HCT116 (cell line): ENCODE measurements at regions not wholly inside any gene's neighbourhood (a gene's known extent, or its start where the extent isn't known, plus 50 kb on each side); places are given as distances from the start of the nearest gene placed in this dataset.

Source experiments
- ATAC-seq: fragments of 200-7000 bp; cut with Tn5 transposase; 2 replicates; pipeline ENCODE4 v1.9.1; 2020; ENCODE audit warnings: mild to moderate bottlenecking, moderate library complexity
- BruUV-seq: library from RNA; stranded (reverse); fragments of 400-500 nt; replicated peaks from 2 replicates; lab custom pipeline; 2021; lab: Mats Ljungman, UMichigan
- CTCF ChIA-PET: fragments of 300-600 bp; sonication (Branson Sonifier 250); formaldehyde crosslinking; loops from one replicate; lab custom pipeline; 2021; ENCODE audit warnings: antibody characterized with exemption; lab: Charles Lee
- POLR2A ChIA-PET: fragments of 300-600, 350-600 bp; sonication (Branson Sonifier 250); formaldehyde crosslinking; loops from one replicate; lab custom pipeline; 2021; ENCODE audit warnings: antibody characterized with exemption; lab: Charles Lee
- RAD21 ChIA-PET, 2 experiments: fragments of 300-600 bp; sonication (Branson Sonifier 250); formaldehyde crosslinking; loops; one replicate each; lab custom pipeline; 2023; ENCODE audit warnings: low total read pairs in 2 of 2; ENCODE audit not compliant: uncharacterized antibody in 2 of 2, unreplicated experiment in 2 of 2, low non-redundant PET in 1 of 2; lab: Charles Lee
- DNase-seq: peaks from one replicate; pipeline ENCODE4 v3.0.0-alpha.2; 2010; ENCODE audit warnings: low read depth, low spot score
- H2AFZ ChIP-seq: fragments of 200-600 bp; shearing (Covaris generic), sonication (generic); 2 replicates; pipeline ENCODE4 v1.6.1; 2017; ENCODE audit warnings: low read depth, mixed run types, mixed read lengths, antibody characterized with exemption, low read length; ENCODE audit not compliant: poor library complexity, severe bottlenecking
- H3K27ac ChIP-seq: 2 replicates; pipeline ENCODE4 v1.5.1; 2012; ENCODE audit warnings: low read depth, low read length
- H3K27me3 ChIP-seq: fragments of 200-600 bp; sonication (generic); 2 replicates; pipeline ENCODE4 v1.6.1; 2016; ENCODE audit warnings: mixed run types, low read length, mixed read lengths; ENCODE audit not compliant: insufficient read depth
- H3K36me3 ChIP-seq, 2 experiments: fragments of 200-500 bp in 1 of 2; fragments of 200-600 bp in 1 of 2; sonication (Bioruptor generic) in 1 of 2; sonication (generic) in 1 of 2; 2 replicates each; pipeline versions ENCODE4 v1.5.1 to v1.6.1; 2014 to 2016; ENCODE audit warnings: low read length in 2 of 2, inconsistent platforms in 1 of 2, mixed read lengths in 1 of 2, mixed run types in 1 of 2; ENCODE audit not compliant: insufficient read depth in 2 of 2, control insufficient read depth in 1 of 2
- H3K4me1 ChIP-seq, 2 experiments: fragments of 200-600 bp in 1 of 2; sonication (generic) in 1 of 2; 2 replicates each; pipeline versions ENCODE4 v1.5.1 to v1.6.1; 2012 to 2017; ENCODE audit warnings: low read length in 2 of 2, inconsistent platforms in 1 of 2, mild to moderate bottlenecking in 1 of 2, mixed read lengths in 1 of 2, mixed run types in 1 of 2, moderate library complexity in 1 of 2; ENCODE audit not compliant: insufficient read depth in 2 of 2, control insufficient read depth in 1 of 2
- H3K4me2 ChIP-seq: fragments of 200-600 bp; sonication (generic); 2 replicates; pipeline ENCODE4 v1.6.1; 2017; ENCODE audit warnings: mixed run types, low read length, mixed read lengths
- H3K4me3 ChIP-seq, 2 experiments: fragments of 200-600 bp in 1 of 2; sonication (generic) in 1 of 2; replicated peaks in 1 of 2; 2 replicates each; pipeline ENCODE4 v1.5.1; 2011 to 2016; ENCODE audit warnings: low read length in 2 of 2, control low read depth in 1 of 2, low read depth in 1 of 2, mild to moderate bottlenecking in 1 of 2, mixed read lengths in 1 of 2, mixed run types in 1 of 2
- H3K79me2 ChIP-seq: fragments of 200-600 bp; sonication (generic); 2 replicates; pipeline ENCODE4 v1.6.1; 2017; ENCODE audit warnings: mild to moderate bottlenecking, mixed run types, low read length, moderate library complexity, mixed read lengths; ENCODE audit not compliant: insufficient read depth
- H3K9ac ChIP-seq: fragments of 200-600 bp; sonication (generic); 2 replicates; pipeline ENCODE4 v1.6.1; 2016; ENCODE audit warnings: low read length, mixed read lengths
- H3K9me2 ChIP-seq: fragments of 200-600 bp; sonication (generic), shearing (Covaris generic); 2 replicates; pipeline ENCODE4 v1.6.1; 2017; ENCODE audit warnings: mixed run types, mild to moderate bottlenecking, moderate library complexity; ENCODE audit not compliant: insufficient read depth
- H3K9me3 ChIP-seq, 2 experiments: fragments of 200-500 bp in 1 of 2; fragments of 200-600 bp in 1 of 2; sonication (Bioruptor generic) in 1 of 2; sonication (generic) in 1 of 2; 2 replicates each; pipeline ENCODE4 v1.6.1; 2014 to 2017; ENCODE audit warnings: low read length in 2 of 2, mixed read lengths in 2 of 2, inconsistent platforms in 1 of 2, low read depth in 1 of 2, mild to moderate bottlenecking in 1 of 2, mixed run types in 1 of 2, moderate library complexity in 1 of 2; ENCODE audit not compliant: control insufficient read depth in 1 of 2, insufficient read depth in 1 of 2
- H4K20me1 ChIP-seq: fragments of 200-600 bp; sonication (generic), shearing (Covaris generic); 2 replicates; pipeline ENCODE4 v1.6.1; 2017; ENCODE audit warnings: mixed run types, mild to moderate bottlenecking, moderate library complexity; ENCODE audit not compliant: insufficient read depth
- CBX3 ChIP-seq: IDR thresholded peaks from 2 replicates; pipeline ENCODE4 v1.6.1; 2012; ENCODE audit warnings: low read depth
- EGR1 ChIP-seq: IDR thresholded peaks from 2 replicates; pipeline ENCODE4 v1.6.1; 2012; ENCODE audit warnings: low read depth
- EZH2phosphoT487 ChIP-seq: fragments of 200-600 bp; IDR thresholded peaks from 2 replicates; pipeline ENCODE4 v1.6.1; 2018; ENCODE audit warnings: antibody characterized with exemption, borderline replicate concordance
- FOSL1 ChIP-seq: IDR thresholded peaks from 2 replicates; pipeline ENCODE4 v1.6.1; 2012; ENCODE audit warnings: low read depth
- POLR2AphosphoS5 ChIP-seq: IDR thresholded peaks from 2 replicates; pipeline ENCODE4 v1.6.1; 2011; ENCODE audit warnings: mild to moderate bottlenecking, low read depth, low read length, moderate library complexity
- RAD21 ChIP-seq: IDR thresholded peaks from 2 replicates; pipeline ENCODE4 v1.6.1; 2012; ENCODE audit warnings: low read depth, mild to moderate bottlenecking
- SIN3A ChIP-seq: IDR thresholded peaks from 2 replicates; pipeline ENCODE4 v1.6.1; 2012; ENCODE audit warnings: low read depth
- SP1 ChIP-seq: IDR thresholded peaks from 2 replicates; pipeline ENCODE4 v1.6.1; 2012; ENCODE audit warnings: low read depth
- SRF ChIP-seq: IDR thresholded peaks from 2 replicates; pipeline ENCODE4 v1.6.1; 2012; ENCODE audit warnings: low read depth
- TCF7L2 ChIP-seq: IDR thresholded peaks from 2 replicates; pipeline ENCODE4 v1.7.0; 2011; ENCODE audit warnings: borderline replicate concordance, inconsistent platforms; ENCODE audit not compliant: insufficient read depth, insufficient read length; ENCODE audit errors: extremely low read depth
- YY1 ChIP-seq: IDR thresholded peaks from 2 replicates; pipeline ENCODE4 v1.6.1; 2011; ENCODE audit warnings: low read length, low read depth, moderate library complexity, mild to moderate bottlenecking; ENCODE audit not compliant: insufficient replicate concordance; ENCODE audit errors: extremely low read depth
- intact Hi-C: fragments of 100-400 bp; cut with micrococcal nuclease; formaldehyde crosslinking; loops from 2 replicates; pipeline ENCODE4 v1.10.0; 2022
- TF ChIP-seq, protein P1 (sequence below): IDR thresholded peaks from 2 replicates; pipeline ENCODE4 v1.6.1; 2012
- TF ChIP-seq, protein P2 (sequence below), 3 experiments: fragments of 200-600 bp in 1 of 3; sonication (generic) in 1 of 3; IDR thresholded peaks in 2 of 3; conservative IDR thresholded peaks in 1 of 3; 2 replicates each; pipeline ENCODE4 v1.5.1; 2012 to 2017; ENCODE audit warnings: low read depth in 2 of 3, low read length in 2 of 3, antibody characterized with exemption in 1 of 3, borderline replicate concordance in 1 of 3, control low read depth in 1 of 3, mild to moderate bottlenecking in 1 of 3, mixed read lengths in 1 of 3, mixed run types in 1 of 3, moderate library complexity in 1 of 3; ENCODE audit not compliant: insufficient read depth in 1 of 3
- TF ChIP-seq, protein P3 (sequence below): IDR thresholded peaks from 2 replicates; pipeline ENCODE4 v1.6.1; 2011; ENCODE audit warnings: mild to moderate bottlenecking, low read length, moderate library complexity; ENCODE audit not compliant: insufficient replicate concordance; ENCODE audit errors: extremely low read depth
- TF ChIP-seq, protein P4 (sequence below): IDR thresholded peaks from 2 replicates; pipeline ENCODE4 v1.6.1; 2012

DNA sequence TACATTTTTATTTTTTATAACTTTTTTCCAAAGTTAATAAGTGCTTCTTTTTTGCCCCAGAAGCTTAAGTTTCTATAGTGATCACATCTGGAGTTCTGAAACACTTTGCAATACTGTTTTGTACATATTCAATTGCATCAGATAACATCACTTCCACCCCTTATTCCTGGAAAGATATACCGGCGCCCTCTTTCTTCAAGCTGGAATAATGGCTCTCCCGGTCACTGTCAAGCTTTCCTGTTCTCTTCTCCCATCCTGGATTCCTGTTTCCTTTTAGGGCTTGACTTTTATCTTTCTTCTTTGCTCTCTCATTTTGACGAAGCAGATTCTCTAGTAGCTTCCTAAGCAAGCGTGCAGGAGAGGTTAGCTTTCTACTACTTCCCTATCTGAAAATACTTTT lies 1866.8 kb downstream of the MRPL39 start:
- Histone ChIP-seq H2AFZ (no peak overlapping the region), H4K20me1 (no peaks in the 10 kb centered on the region; the same call in 1 of the 2 replicates), H3K9me3 (peaks cover 4 to 21% of the 10 kb centered on the region in 2 experiments; a peak in 2 of 4 replicates), H3K4me1 (no peaks in the 10 kb centered on the region), H3K9ac (no peak overlapping the region), H3K79me2 (no peaks in the 10 kb centered on the region)
- RAD21 ChIA-PET: no interaction called here
- BruUV-seq: no TSS peak
- intact Hi-C loops: no loop called here
- CTCF ChIA-PET: no interaction called here
- POLR2A ChIA-PET: no interaction called here
- TF ChIP-seq SIN3A: no peak
- TF ChIP-seq, protein P1, sequence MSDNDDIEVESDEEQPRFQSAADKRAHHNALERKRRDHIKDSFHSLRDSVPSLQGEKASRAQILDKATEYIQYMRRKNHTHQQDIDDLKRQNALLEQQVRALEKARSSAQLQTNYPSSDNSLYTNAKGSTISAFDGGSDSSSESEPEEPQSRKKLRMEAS: no peak
- TF ChIP-seq, all 23 proteins: peak for 0
- H3K9me2 ChIP-seq: no peaks in the 10 kb centered on the region
- no peak overlapping the region for H3K4me2 ChIP-seq
- H3K4me3 ChIP-seq: no peak overlapping the region
- H3K36me3 ChIP-seq: no peaks in the 10 kb centered on the region
- no peak for DNase-seq
- no peaks in the 10 kb centered on the region for H3K27me3 ChIP-seq
- no peak overlapping the region for H3K27ac ChIP-seq
- ATAC-seq: no peak

DNA sequence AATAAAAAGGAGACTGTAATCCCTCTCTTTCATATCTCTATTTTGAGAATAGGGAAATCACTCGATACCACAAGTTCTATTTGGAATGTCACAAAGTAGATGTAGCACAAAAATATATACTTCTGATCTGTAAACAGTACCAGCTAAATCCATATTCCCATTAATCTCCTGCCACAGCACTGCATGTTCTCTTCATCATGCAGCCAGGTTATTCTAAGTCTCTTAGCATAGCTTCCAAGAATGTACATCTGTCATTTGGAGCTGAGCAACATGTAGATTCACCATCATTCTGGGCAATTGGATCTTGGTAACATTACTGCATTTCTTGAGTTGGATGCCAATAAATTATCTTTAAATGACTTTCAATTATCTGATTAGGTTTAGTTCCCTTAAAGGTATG lies 1874.5 kb downstream of the MRPL39 start:
- H3K9me2 ChIP-seq: no peaks in the 10 kb centered on the region
- POLR2A ChIA-PET: no interaction called here
- no peak overlapping the region for H3K9ac ChIP-seq
- no peak overlapping the region for H2AFZ ChIP-seq
- no peak overlapping the region for H3K27ac ChIP-seq
- peaks cover 4 to 13% of the 10 kb centered on the region in 2 experiments; a peak in 2 of 4 replicates for H3K9me3 ChIP-seq
- DNase-seq (no peak), ATAC-seq (no peak)
- no peaks in the 10 kb centered on the region for H3K36me3 ChIP-seq
- H3K4me1 ChIP-seq: no peaks in the 10 kb centered on the region
- no peaks in the 10 kb centered on the region for H4K20me1 ChIP-seq
- no peaks in the 10 kb centered on the region for H3K79me2 ChIP-seq
- H3K4me3 ChIP-seq: no peak overlapping the region
- CTCF ChIA-PET: no interaction called here
- no peaks in the 10 kb centered on the region for H3K27me3 ChIP-seq
- RAD21 ChIA-PET: no interaction called here
- H3K4me2 ChIP-seq: no peak overlapping the region
- intact Hi-C loops: no loop called here
- no TSS peak for BruUV-seq
- TF ChIP-seq, protein P2, sequence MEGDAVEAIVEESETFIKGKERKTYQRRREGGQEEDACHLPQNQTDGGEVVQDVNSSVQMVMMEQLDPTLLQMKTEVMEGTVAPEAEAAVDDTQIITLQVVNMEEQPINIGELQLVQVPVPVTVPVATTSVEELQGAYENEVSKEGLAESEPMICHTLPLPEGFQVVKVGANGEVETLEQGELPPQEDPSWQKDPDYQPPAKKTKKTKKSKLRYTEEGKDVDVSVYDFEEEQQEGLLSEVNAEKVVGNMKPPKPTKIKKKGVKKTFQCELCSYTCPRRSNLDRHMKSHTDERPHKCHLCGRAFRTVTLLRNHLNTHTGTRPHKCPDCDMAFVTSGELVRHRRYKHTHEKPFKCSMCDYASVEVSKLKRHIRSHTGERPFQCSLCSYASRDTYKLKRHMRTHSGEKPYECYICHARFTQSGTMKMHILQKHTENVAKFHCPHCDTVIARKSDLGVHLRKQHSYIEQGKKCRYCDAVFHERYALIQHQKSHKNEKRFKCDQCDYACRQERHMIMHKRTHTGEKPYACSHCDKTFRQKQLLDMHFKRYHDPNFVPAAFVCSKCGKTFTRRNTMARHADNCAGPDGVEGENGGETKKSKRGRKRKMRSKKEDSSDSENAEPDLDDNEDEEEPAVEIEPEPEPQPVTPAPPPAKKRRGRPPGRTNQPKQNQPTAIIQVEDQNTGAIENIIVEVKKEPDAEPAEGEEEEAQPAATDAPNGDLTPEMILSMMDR (IDR thresholded peaks at IDR 0.05 in 2 of 3, conservative IDR thresholded peaks at IDR 0.05 in 1 of 3; ENCODE audit: borderline replicate concordance in 1 of 3, insufficient read depth in 1 of 3, low read depth in 2 of 3, low read length in 2 of 3): no peak
- TF ChIP-seq, protein P3, sequence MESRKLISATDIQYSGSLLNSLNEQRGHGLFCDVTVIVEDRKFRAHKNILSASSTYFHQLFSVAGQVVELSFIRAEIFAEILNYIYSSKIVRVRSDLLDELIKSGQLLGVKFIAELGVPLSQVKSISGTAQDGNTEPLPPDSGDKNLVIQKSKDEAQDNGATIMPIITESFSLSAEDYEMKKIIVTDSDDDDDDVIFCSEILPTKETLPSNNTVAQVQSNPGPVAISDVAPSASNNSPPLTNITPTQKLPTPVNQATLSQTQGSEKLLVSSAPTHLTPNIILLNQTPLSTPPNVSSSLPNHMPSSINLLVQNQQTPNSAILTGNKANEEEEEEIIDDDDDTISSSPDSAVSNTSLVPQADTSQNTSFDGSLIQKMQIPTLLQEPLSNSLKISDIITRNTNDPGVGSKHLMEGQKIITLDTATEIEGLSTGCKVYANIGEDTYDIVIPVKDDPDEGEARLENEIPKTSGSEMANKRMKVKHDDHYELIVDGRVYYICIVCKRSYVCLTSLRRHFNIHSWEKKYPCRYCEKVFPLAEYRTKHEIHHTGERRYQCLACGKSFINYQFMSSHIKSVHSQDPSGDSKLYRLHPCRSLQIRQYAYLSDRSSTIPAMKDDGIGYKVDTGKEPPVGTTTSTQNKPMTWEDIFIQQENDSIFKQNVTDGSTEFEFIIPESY: no peak
- TF ChIP-seq EGR1 (no peak), YY1 (no peak), EZH2phosphoT487 (no peak), FOSL1 (no peak), SRF (no peak), POLR2AphosphoS5 (no peak), RAD21 (no peak), SIN3A (no peak), SP1 (no peak), TCF7L2 (no peak), CBX3 (no peak)
- TF ChIP-seq, protein P4, sequence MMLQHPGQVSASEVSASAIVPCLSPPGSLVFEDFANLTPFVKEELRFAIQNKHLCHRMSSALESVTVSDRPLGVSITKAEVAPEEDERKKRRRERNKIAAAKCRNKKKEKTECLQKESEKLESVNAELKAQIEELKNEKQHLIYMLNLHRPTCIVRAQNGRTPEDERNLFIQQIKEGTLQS: no peak
